HG02798 (cell line): ENCODE measurements at regions not wholly inside any gene's neighbourhood (a gene's known extent, or its start where the extent isn't known, plus 50 kb on each side); places are given as distances from the start of the nearest gene placed in this dataset.

Experiments used
- ATAC-seq: cut with Tn5 transposase; IDR thresholded peaks from one replicate; pipeline ENCODE4 v1.9.1; 2021; ENCODE audit warnings: mild to moderate bottlenecking; ENCODE audit not compliant: unreplicated experiment, poor library complexity

- ATAC-seq, result no peak
Observed at GRCh38 chr13:90787007-90787406, 560.5 kb upstream of the MIR17HG start.

GRCh38 chr13:90792335-90792734 lies 555.2 kb upstream of the MIR17HG start:
- ATAC-seq, result no peak

- no peak for ATAC-seq
Observed at GRCh38 chr13:90793261-90793820, 554.1 kb upstream of the MIR17HG start.

- no peak for ATAC-seq
Observed at GRCh38 chr13:90796474-90796873, 551.0 kb upstream of the MIR17HG start.

- no peak for ATAC-seq
Observed at GRCh38 chr13:90797335-90797734, 550.2 kb upstream of the MIR17HG start.

- no peak for ATAC-seq
Observed at GRCh38 chr13:90798381-90798780, 549.1 kb upstream of the MIR17HG start.

GRCh38 chr13:90800082-90800746 lies 547.3 kb upstream of the MIR17HG start:
- ATAC-seq, result no peak

GRCh38 chr13:90801621-90802020 lies 545.9 kb upstream of the MIR17HG start:
- ATAC-seq, result no peak

- ATAC-seq, result no peak
Observed at GRCh38 chr13:90803210-90803609, 544.3 kb upstream of the MIR17HG start.

- ATAC-seq, result no peak
Observed at GRCh38 chr13:90806016-90806615, 541.4 kb upstream of the MIR17HG start.

GRCh38 chr13:90806892-90807291 lies 540.6 kb upstream of the MIR17HG start:
- no peak for ATAC-seq

- no peak for ATAC-seq
Observed at GRCh38 chr13:90808838-90809237, 538.6 kb upstream of the MIR17HG start.

GRCh38 chr13:90824032-90824431 lies 523.5 kb upstream of the MIR17HG start:
- ATAC-seq, result no peak

GRCh38 chr13:90826688-90827087 lies 520.8 kb upstream of the MIR17HG start:
- no peak for ATAC-seq

GRCh38 chr13:90830782-90831181 lies 516.7 kb upstream of the MIR17HG start:
- ATAC-seq, result no peak

- ATAC-seq, result no peak
Observed at GRCh38 chr13:90833951-90834350, 513.5 kb upstream of the MIR17HG start.

- no peak for ATAC-seq
Observed at GRCh38 chr13:90834700-90835099, 512.8 kb upstream of the MIR17HG start.

- no peak for ATAC-seq
Observed at GRCh38 chr13:90835826-90836225, 511.7 kb upstream of the MIR17HG start.

- ATAC-seq, result no peak
Observed at GRCh38 chr13:90838317-90838960, 509.0 kb upstream of the MIR17HG start.

GRCh38 chr13:90839061-90839460 lies 508.4 kb upstream of the MIR17HG start:
- no peak for ATAC-seq

- ATAC-seq, result no peak
Observed at GRCh38 chr13:90846936-90847335, 500.6 kb upstream of the MIR17HG start.
